B cell (primary cell): ENCODE measurements at regions not wholly inside any gene's neighbourhood (a gene's known extent, or its start where the extent isn't known, plus 50 kb on each side); places are given as distances from the start of the nearest gene placed in this dataset.

Experiments used
- ATAC-seq: fragments of 200-7000 bp; cut with Tn5 transposase; one replicate; pipeline ENCODE4 v1.10.0; 2021; ENCODE audit warnings: low read depth, mild to moderate bottlenecking, moderate number of reproducible peaks, moderate library complexity
- CTCF ChIA-PET: fragments of 350-600 bp; sonication (Branson Sonifier 250); formaldehyde crosslinking; loops from one replicate; lab custom pipeline; 2021; ENCODE audit warnings: antibody characterized with exemption, inconsistent platforms; lab: Charles Lee
- POLR2A ChIA-PET: fragments of 350-600 bp; sonication (Branson Sonifier 250); formaldehyde crosslinking; loops from one replicate; lab custom pipeline; 2021; ENCODE audit warnings: antibody characterized with exemption; lab: Charles Lee
- DNase-seq: peaks from one replicate; pipeline ENCODE4 v3.0.0; 2013
- H2AFZ ChIP-seq: 2 replicates; pipeline ENCODE4 v1.6.1; 2012; ENCODE audit warnings: mild to moderate bottlenecking, low read depth, low read length; ENCODE audit not compliant: insufficient read depth, poor library complexity, severe bottlenecking
- H3K27ac ChIP-seq, 2 donors: 1 replicate in 1 of 2; 2 replicates in 1 of 2; pipeline ENCODE4 v1.5.1; 2012 to 2013; ENCODE audit warnings: low read length in 2 of 2, mild to moderate bottlenecking in 2 of 2, moderate library complexity in 1 of 2
- H3K27me3 ChIP-seq, 4 experiments: fragments of 200-600 bp in 1 of 4; sonication (generic) in 1 of 4; replicated peaks in 1 of 4; 1 replicate in 2 of 4; 2 replicates in 2 of 4; pipeline versions ENCODE4 v1.6.1 to v1.7.0; 2013 to 2016; ENCODE audit warnings: low read length in 3 of 4, mild to moderate bottlenecking in 2 of 4, mixed read lengths in 1 of 4, moderate library complexity in 1 of 4; ENCODE audit not compliant: insufficient read depth in 4 of 4, control insufficient read depth in 3 of 4; ENCODE audit errors: control extremely low read depth in 1 of 4
- H3K36me3 ChIP-seq, 2 experiments: replicated peaks in 1 of 2; 1 replicate in 1 of 2; 2 replicates in 1 of 2; pipeline versions ENCODE4 v1.6.1 to v1.7.1; 2013; ENCODE audit warnings: low read length in 1 of 2; ENCODE audit not compliant: insufficient read depth in 2 of 2, control insufficient read depth in 1 of 2; ENCODE audit errors: control extremely low read depth in 1 of 2, extremely low read depth in 1 of 2
- H3K4me1 ChIP-seq, 2 donors: fragments of 200-600 bp in 1 of 2; sonication (generic) in 1 of 2; 1 replicate in 1 of 2; 2 replicates in 1 of 2; pipeline versions ENCODE4 v1.5.1 to v1.6.1; 2013 to 2017; ENCODE audit warnings: low read length in 2 of 2; ENCODE audit not compliant: control insufficient read depth in 2 of 2, insufficient read depth in 2 of 2
- H3K4me2 ChIP-seq: replicated peaks from 2 replicates; pipeline ENCODE3; 2012; ENCODE audit warnings: mild to moderate bottlenecking, low read depth, low read length; ENCODE audit not compliant: poor library complexity, severe bottlenecking
- H3K4me3 ChIP-seq, 5 experiments: fragments of 200-600 bp in 1 of 5; sonication (generic) in 1 of 5; 1 replicate in 3 of 5; 2 replicates in 2 of 5; pipeline versions ENCODE4 v1.5.1 to v1.7.0; 2011 to 2016; ENCODE audit warnings: low read length in 4 of 5, mild to moderate bottlenecking in 4 of 5, low read depth in 2 of 5, control low read depth in 1 of 5, moderate library complexity in 1 of 5; ENCODE audit not compliant: insufficient read depth in 1 of 5; ENCODE audit errors: control extremely low read depth in 1 of 5, extremely low read depth in 1 of 5
- H3K79me2 ChIP-seq: fragments of 200-600 bp; sonication (generic); one replicate; pipeline ENCODE4 v1.6.0; 2016; ENCODE audit warnings: low read length; ENCODE audit not compliant: control insufficient read depth, insufficient read depth
- H3K9ac ChIP-seq: fragments of 200-600 bp; sonication (generic); 2 replicates; pipeline ENCODE4 v1.6.1; 2017; ENCODE audit warnings: mild to moderate bottlenecking, low read length, moderate library complexity
- H3K9me3 ChIP-seq, 3 donors: one replicate each; pipeline versions ENCODE4 v1.6.1 to v1.7.1; 2013; ENCODE audit warnings: low read length in 2 of 3; ENCODE audit not compliant: control insufficient read depth in 2 of 3, insufficient read depth in 1 of 3; ENCODE audit errors: control extremely low read depth in 1 of 3
- H4K20me1 ChIP-seq: 2 replicates; pipeline ENCODE4 v1.6.0; 2012; ENCODE audit warnings: mild to moderate bottlenecking, low read length; ENCODE audit not compliant: insufficient read depth, control insufficient read depth, poor library complexity, severe bottlenecking
- H3K27ac Mint-ChIP-seq: one replicate; pipeline ENCODE4 v1.8.0; 2021; ENCODE audit warnings: mixed read lengths
- H3K27me3 Mint-ChIP-seq: one replicate; pipeline ENCODE4 v1.8.0; 2021; ENCODE audit warnings: mixed read lengths
- H3K4me1 Mint-ChIP-seq: one replicate; pipeline ENCODE4 v1.8.0; 2021; ENCODE audit warnings: mixed read lengths
- H3K4me3 Mint-ChIP-seq: one replicate; pipeline ENCODE4 v1.8.0; 2021; ENCODE audit warnings: mixed read lengths
- H3K9me3 Mint-ChIP-seq: one replicate; pipeline ENCODE4 v1.8.0; 2022; ENCODE audit warnings: mixed read lengths; ENCODE audit not compliant: insufficient read depth
- EZH2 ChIP-seq: IDR thresholded peaks from 2 replicates; pipeline ENCODE4 v1.6.1; 2012; ENCODE audit warnings: borderline replicate concordance, low read depth, mild to moderate bottlenecking, moderate library complexity, low read length; ENCODE audit not compliant: insufficient read depth, poor library complexity, severe bottlenecking
- WGBS: methylation state at CpG from one replicate; pipeline ENCODE4 v1.1.5; 2013; ENCODE audit warnings: missing lambda C conversion rate; ENCODE audit not compliant: insufficient coverage; 5-methylcytosine and 5-hydroxymethylcytosine counted together
- intact Hi-C: fragments of 100-400 bp; cut with micrococcal nuclease; formaldehyde crosslinking; loops from one replicate; pipeline ENCODE4 v1.10.0; 2022
- TF ChIP-seq, protein P1 (sequence below): fragments of 200-600 bp; IDR thresholded peaks from one replicate; pipeline ENCODE4 v1.8.0; 2022; ENCODE audit warnings: antibody characterized with exemption, mild to moderate bottlenecking

DNA sequence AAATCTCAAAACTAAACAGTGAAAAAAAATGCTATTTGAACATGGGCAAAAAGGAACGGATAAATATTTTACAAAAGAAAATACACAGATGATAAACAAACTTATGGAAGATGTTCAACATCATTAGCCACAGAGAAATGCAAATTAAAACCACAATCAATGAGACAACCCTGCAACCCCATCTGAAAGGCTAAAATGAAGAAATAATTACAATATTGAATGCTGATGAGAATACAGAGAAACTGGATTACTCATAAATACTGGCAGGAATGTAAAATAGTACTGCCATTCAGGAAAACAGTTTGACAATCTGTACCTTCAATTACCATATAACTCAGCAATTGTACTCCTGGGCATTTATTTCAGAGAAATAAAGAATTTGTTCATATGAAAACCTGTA, 193.1 kb upstream of the UBE2E3 start:
- Histone ChIP-seq H4K20me1 (no peaks in the 10 kb centered on the region), H3K79me2 (no peaks in the 10 kb centered on the region), H3K36me3 (no peaks in the 10 kb centered on the region), H2AFZ (no peak overlapping the region), H3K4me3 (no peak overlapping the region), H3K27ac (no peak overlapping the region), H3K9ac (no peak overlapping the region), H3K4me1 (no peaks in the 10 kb centered on the region), H3K27me3 (no peaks in the 10 kb centered on the region), H3K4me2 (no peak overlapping the region), H3K9me3 (no peaks in the 10 kb centered on the region)
- ChIA-PET POLR2A (no interaction called here), CTCF (no interaction called here)
- peaks cover 5% of the 10 kb centered on the region for H3K9me3 Mint-ChIP-seq
- no peak overlapping the region for H3K27ac Mint-ChIP-seq
- TF ChIP-seq EZH2, result no peak
- TF ChIP-seq, protein P1, sequence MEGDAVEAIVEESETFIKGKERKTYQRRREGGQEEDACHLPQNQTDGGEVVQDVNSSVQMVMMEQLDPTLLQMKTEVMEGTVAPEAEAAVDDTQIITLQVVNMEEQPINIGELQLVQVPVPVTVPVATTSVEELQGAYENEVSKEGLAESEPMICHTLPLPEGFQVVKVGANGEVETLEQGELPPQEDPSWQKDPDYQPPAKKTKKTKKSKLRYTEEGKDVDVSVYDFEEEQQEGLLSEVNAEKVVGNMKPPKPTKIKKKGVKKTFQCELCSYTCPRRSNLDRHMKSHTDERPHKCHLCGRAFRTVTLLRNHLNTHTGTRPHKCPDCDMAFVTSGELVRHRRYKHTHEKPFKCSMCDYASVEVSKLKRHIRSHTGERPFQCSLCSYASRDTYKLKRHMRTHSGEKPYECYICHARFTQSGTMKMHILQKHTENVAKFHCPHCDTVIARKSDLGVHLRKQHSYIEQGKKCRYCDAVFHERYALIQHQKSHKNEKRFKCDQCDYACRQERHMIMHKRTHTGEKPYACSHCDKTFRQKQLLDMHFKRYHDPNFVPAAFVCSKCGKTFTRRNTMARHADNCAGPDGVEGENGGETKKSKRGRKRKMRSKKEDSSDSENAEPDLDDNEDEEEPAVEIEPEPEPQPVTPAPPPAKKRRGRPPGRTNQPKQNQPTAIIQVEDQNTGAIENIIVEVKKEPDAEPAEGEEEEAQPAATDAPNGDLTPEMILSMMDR, result no peak
- H3K4me3 Mint-ChIP-seq, result no peak overlapping the region
- intact Hi-C loops, result no loop called here
- DNase-seq, result no peak
- ATAC-seq, result no peak
- peaks cover 6% of the 10 kb centered on the region for H3K27me3 Mint-ChIP-seq
- H3K4me1 Mint-ChIP-seq, result no peaks in the 10 kb centered on the region
- WGBS, result no CpG with 5 or more reads among the region's 1 CpG

DNA sequence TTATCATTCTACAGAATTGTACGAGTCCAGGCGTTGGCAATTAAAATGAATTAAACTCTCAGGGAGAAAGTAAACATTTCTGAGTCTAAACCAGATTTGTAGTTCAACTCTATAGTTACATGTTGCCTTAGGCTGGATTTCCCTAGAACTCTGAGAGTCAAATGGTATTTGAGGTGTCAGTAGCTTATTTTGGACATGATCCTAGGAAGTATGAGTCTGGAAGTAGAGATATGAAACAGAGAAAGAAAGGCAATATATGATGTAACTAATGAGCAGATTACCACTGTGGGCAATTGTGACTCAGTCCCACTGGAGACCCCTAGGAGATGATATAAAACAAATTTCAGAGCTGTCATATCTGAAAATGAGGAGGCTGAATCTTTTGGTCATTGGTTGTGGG, 199.1 kb upstream of the UBE2E3 start:
- Histone ChIP-seq H3K27ac (no peak overlapping the region), H3K4me1 (no peaks in the 10 kb centered on the region), H3K9me3 (peaks cover 0 to 2% (median 0%) of the 10 kb centered on the region in 3 donors), H3K27me3 (no peaks in the 10 kb centered on the region), H3K9ac (no peak overlapping the region), H4K20me1 (no peaks in the 10 kb centered on the region), H3K4me3 (no peak overlapping the region), H3K36me3 (no peaks in the 10 kb centered on the region), H2AFZ (no peak overlapping the region), H3K79me2 (no peaks in the 10 kb centered on the region), H3K4me2 (no peak overlapping the region)
- Mint-ChIP-seq H3K9me3 (peaks cover 5% of the 10 kb centered on the region), H3K27me3 (no peaks in the 10 kb centered on the region), H3K4me1 (no peaks in the 10 kb centered on the region), H3K27ac (no peak overlapping the region), H3K4me3 (no peak overlapping the region)
- WGBS, result no CpG with 5 or more reads among the region's 2 CpGs
- POLR2A ChIA-PET, result no interaction called here
- intact Hi-C loops, result no loop called here
- no peak for ATAC-seq
- CTCF ChIA-PET, result no interaction called here
- TF ChIP-seq, protein P1, result no peak
- TF ChIP-seq EZH2, result no peak
- DNase-seq, result no peak
